Liver (tissue), 8 donors: ENCODE measurements at regions not wholly inside any gene's neighbourhood (a gene's known extent, or its start where the extent isn't known, plus 50 kb on each side); places are given as distances from the start of the nearest gene placed in this dataset.

Experiments used
- DNase-seq: peaks from one replicate; pipeline ENCODE4 v3.0.0-alpha.2; 2017; ENCODE audit warnings: low spot score
- H3K27ac ChIP-seq, 2 donors: one replicate each; pipeline ENCODE4 v1.7.0; 2013; ENCODE audit warnings: inconsistent platforms in 2 of 2, low read length in 2 of 2, control low read depth in 1 of 2, low read depth in 1 of 2, mild to moderate bottlenecking in 1 of 2
- H3K27me3 ChIP-seq, 4 donors: one replicate each; pipeline versions ENCODE4 v1.6.1 to v1.7.0; 2013; ENCODE audit warnings: low read length in 3 of 4, inconsistent platforms in 1 of 4, mild to moderate bottlenecking in 1 of 4, moderate library complexity in 1 of 4; ENCODE audit not compliant: control insufficient read depth in 4 of 4, insufficient read depth in 4 of 4
- H3K36me3 ChIP-seq, 4 donors: one replicate each; pipeline versions ENCODE4 v1.6.1 to v1.7.0; 2013; ENCODE audit warnings: low read length in 3 of 4, mild to moderate bottlenecking in 3 of 4, low read depth in 1 of 4, moderate library complexity in 1 of 4; ENCODE audit not compliant: control insufficient read depth in 4 of 4, insufficient read depth in 3 of 4
- H3K4me1 ChIP-seq, 4 donors: one replicate each; pipeline versions ENCODE4 v1.6.1 to v1.7.0; 2013; ENCODE audit warnings: low read length in 3 of 4, mild to moderate bottlenecking in 3 of 4, moderate library complexity in 1 of 4; ENCODE audit not compliant: control insufficient read depth in 4 of 4, insufficient read depth in 4 of 4
- H3K4me3 ChIP-seq, 3 donors: one replicate each; pipeline versions ENCODE4 v1.6.1 to v1.7.0; 2013; ENCODE audit warnings: low read length in 3 of 3, control low read depth in 1 of 3, low read depth in 1 of 3, mild to moderate bottlenecking in 1 of 3
- H3K9ac ChIP-seq, 2 donors: one replicate each; pipeline ENCODE4 v1.7.0; 2013; ENCODE audit warnings: low read length in 2 of 2, mild to moderate bottlenecking in 2 of 2, moderate library complexity in 2 of 2, control low read depth in 1 of 2, low read depth in 1 of 2
- H3K9me3 ChIP-seq, 4 donors: one replicate each; pipeline versions ENCODE4 v1.6.1 to v1.7.0; 2013; ENCODE audit warnings: low read length in 3 of 4; ENCODE audit not compliant: control insufficient read depth in 4 of 4
- FOXA1 ChIP-seq: IDR thresholded peaks from 2 replicates; pipeline ENCODE4 v1.6.1; 2016; ENCODE audit warnings: antibody characterized with exemption
- HNF4A ChIP-seq, 2 donors: conservative IDR thresholded peaks; 2 replicates each; pipeline ENCODE4 v1.6.1; 2016; ENCODE audit warnings: antibody characterized with exemption in 2 of 2, mild to moderate bottlenecking in 2 of 2
- JUND ChIP-seq, 2 donors: IDR thresholded peaks; 2 replicates each; pipeline ENCODE4 v1.6.1; 2016; ENCODE audit warnings: antibody characterized with exemption in 2 of 2
- RAD21 ChIP-seq, 2 donors: IDR thresholded peaks; 2 replicates each; pipeline ENCODE4 v1.6.1; 2016; ENCODE audit warnings: antibody characterized with exemption in 2 of 2, mild to moderate bottlenecking in 2 of 2
- RXRA ChIP-seq, 2 donors: IDR thresholded peaks; 2 replicates each; pipeline ENCODE4 v1.6.1; 2017 to 2018; ENCODE audit warnings: antibody characterized with exemption in 2 of 2, mild to moderate bottlenecking in 1 of 2
- TAF1 ChIP-seq: conservative IDR thresholded peaks from 2 replicates; pipeline ENCODE4 v1.6.1; 2016; ENCODE audit warnings: antibody characterized with exemption, mild to moderate bottlenecking
- WGBS: extraction: QIAGEN DNeasy Blood & Tissue Kit; methylation state at CpG from one replicate; pipeline ENCODE4 v1.1.7; 2013; 5-methylcytosine and 5-hydroxymethylcytosine counted together
- TF ChIP-seq, protein P1 (sequence below): IDR thresholded peaks from 2 replicates; pipeline ENCODE4 v1.6.1; 2016; ENCODE audit warnings: antibody characterized with exemption, mild to moderate bottlenecking
- TF ChIP-seq, protein P2 (sequence below): fragments of 150-350 bp; IDR thresholded peaks from 2 replicates; pipeline ENCODE4 v1.5.1; 2017; ENCODE audit warnings: improper control_type of control experiment, low read depth, low read length; ENCODE audit not compliant: missing input control
- TF ChIP-seq, protein P3 (sequence below): IDR thresholded peaks from 2 replicates; pipeline ENCODE4 v1.6.1; 2016; ENCODE audit warnings: antibody characterized with exemption
- TF ChIP-seq, protein P4 (sequence below): IDR thresholded peaks from 2 replicates; pipeline ENCODE4 v1.6.1; 2016; ENCODE audit warnings: antibody characterized with exemption
- donor health status: healthy.
- donor health status: healthy.
- donor health status: healthy.
- donor health status: healthy.
- donor health status: healthy.

- TF ChIP-seq, protein P1, sequence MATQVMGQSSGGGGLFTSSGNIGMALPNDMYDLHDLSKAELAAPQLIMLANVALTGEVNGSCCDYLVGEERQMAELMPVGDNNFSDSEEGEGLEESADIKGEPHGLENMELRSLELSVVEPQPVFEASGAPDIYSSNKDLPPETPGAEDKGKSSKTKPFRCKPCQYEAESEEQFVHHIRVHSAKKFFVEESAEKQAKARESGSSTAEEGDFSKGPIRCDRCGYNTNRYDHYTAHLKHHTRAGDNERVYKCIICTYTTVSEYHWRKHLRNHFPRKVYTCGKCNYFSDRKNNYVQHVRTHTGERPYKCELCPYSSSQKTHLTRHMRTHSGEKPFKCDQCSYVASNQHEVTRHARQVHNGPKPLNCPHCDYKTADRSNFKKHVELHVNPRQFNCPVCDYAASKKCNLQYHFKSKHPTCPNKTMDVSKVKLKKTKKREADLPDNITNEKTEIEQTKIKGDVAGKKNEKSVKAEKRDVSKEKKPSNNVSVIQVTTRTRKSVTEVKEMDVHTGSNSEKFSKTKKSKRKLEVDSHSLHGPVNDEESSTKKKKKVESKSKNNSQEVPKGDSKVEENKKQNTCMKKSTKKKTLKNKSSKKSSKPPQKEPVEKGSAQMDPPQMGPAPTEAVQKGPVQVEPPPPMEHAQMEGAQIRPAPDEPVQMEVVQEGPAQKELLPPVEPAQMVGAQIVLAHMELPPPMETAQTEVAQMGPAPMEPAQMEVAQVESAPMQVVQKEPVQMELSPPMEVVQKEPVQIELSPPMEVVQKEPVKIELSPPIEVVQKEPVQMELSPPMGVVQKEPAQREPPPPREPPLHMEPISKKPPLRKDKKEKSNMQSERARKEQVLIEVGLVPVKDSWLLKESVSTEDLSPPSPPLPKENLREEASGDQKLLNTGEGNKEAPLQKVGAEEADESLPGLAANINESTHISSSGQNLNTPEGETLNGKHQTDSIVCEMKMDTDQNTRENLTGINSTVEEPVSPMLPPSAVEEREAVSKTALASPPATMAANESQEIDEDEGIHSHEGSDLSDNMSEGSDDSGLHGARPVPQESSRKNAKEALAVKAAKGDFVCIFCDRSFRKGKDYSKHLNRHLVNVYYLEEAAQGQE = no peak
- peak; percentile 91 to 95 for TF ChIP-seq JUND (IDR thresholded peaks at IDR 0.05)
- TF ChIP-seq, protein P2, sequence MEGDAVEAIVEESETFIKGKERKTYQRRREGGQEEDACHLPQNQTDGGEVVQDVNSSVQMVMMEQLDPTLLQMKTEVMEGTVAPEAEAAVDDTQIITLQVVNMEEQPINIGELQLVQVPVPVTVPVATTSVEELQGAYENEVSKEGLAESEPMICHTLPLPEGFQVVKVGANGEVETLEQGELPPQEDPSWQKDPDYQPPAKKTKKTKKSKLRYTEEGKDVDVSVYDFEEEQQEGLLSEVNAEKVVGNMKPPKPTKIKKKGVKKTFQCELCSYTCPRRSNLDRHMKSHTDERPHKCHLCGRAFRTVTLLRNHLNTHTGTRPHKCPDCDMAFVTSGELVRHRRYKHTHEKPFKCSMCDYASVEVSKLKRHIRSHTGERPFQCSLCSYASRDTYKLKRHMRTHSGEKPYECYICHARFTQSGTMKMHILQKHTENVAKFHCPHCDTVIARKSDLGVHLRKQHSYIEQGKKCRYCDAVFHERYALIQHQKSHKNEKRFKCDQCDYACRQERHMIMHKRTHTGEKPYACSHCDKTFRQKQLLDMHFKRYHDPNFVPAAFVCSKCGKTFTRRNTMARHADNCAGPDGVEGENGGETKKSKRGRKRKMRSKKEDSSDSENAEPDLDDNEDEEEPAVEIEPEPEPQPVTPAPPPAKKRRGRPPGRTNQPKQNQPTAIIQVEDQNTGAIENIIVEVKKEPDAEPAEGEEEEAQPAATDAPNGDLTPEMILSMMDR = no peak
- TF ChIP-seq RAD21 (IDR thresholded peaks at IDR 0.05) = no peak
Measured at GRCh38 chr11:90309693-90310092, 86.8 kb upstream of the CHORDC1 start (continued).

GRCh38 chr11:90294526-90294925 is 71.7 kb upstream of the CHORDC1 start:
- 95% methylated on average over 3 of the region's 3 CpGs for WGBS
- H3K27ac ChIP-seq = no peak overlapping the region

More at GRCh38 chr11:90294526-90294925, 71.7 kb upstream of the CHORDC1 start:
- H3K4me3 ChIP-seq = no peak overlapping the region
- DNase-seq = no peak
- H3K27me3 ChIP-seq = no peaks in the 10 kb centered on the region
- H3K9ac ChIP-seq = no peak overlapping the region
- TF ChIP-seq, protein P1 = no peak
- no peak for TF ChIP-seq FOXA1
- TF ChIP-seq, protein P3, sequence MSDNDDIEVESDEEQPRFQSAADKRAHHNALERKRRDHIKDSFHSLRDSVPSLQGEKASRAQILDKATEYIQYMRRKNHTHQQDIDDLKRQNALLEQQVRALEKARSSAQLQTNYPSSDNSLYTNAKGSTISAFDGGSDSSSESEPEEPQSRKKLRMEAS = no peak
- TF ChIP-seq TAF1 = no peak
- no peak for TF ChIP-seq HNF4A (conservative IDR thresholded peaks at IDR 0.05)
- TF ChIP-seq, protein P4, sequence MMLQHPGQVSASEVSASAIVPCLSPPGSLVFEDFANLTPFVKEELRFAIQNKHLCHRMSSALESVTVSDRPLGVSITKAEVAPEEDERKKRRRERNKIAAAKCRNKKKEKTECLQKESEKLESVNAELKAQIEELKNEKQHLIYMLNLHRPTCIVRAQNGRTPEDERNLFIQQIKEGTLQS = no peak
- TF ChIP-seq, protein P2 = no peak
- TF ChIP-seq RXRA (IDR thresholded peaks at IDR 0.05) = no peak
- H3K9me3 ChIP-seq = no peaks in the 10 kb centered on the region
- H3K4me1 ChIP-seq = peaks cover 0 to 12% (median 2%) of the 10 kb centered on the region in 4 donors
- H3K36me3 ChIP-seq = no peaks in the 10 kb centered on the region
